ENCODE measurements at regions not wholly inside any gene's neighbourhood (a gene's known extent, or its start where the extent isn't known, plus 50 kb on each side); places are given as distances from the start of the nearest gene placed in this dataset.

- no peak for TF ChIP-seq CTCF (conservative IDR thresholded peaks at IDR 0.05)
- no peak for TF ChIP-seq ZFX (IDR thresholded peaks at IDR 0.05)
Observed at GRCh38 chr4:43457866-43458265, 565.4 kb downstream of the GRXCR1 start.
